ENCODE measurements at regions not wholly inside any gene's neighbourhood (a gene's known extent, or its start where the extent isn't known, plus 50 kb on each side); places are given as distances from the start of the nearest gene placed in this dataset.

DNA sequence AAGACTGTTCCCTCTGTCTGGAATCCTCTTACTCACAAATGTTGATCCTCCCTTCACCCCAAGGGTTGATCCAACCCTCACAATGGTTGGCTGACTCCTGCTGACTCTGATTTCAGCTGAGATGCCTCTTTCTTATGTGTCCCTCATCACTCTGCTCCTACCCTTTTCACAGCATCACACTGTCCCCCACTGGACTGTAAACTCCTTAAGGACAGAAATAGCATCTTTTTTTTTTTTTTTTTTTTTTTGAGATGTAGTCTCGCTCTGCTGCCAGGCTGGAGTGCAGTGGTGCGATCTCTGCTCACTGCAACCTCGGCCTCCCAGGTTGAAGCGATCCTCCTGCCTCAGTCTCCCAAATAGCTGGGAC, 97.9 kb upstream of the SYT6 start:
- H4K20me1 ChIP-seq (ENCODE audit: control insufficient read depth, extremely low read depth, insufficient read depth, low read length) = no peaks in the 10 kb centered on the region
- no peaks in the 10 kb centered on the region for H3K36me3 ChIP-seq (ENCODE audit: control insufficient read depth in 2 of 2, extremely low read depth in 1 of 2, insufficient read depth in 2 of 2, low read length in 2 of 2)
- DNase-seq (ENCODE audit: low read depth, low spot score) (no peak), FAIRE-seq (no peak)
- no peaks in the 10 kb centered on the region for H3K4me1 ChIP-seq (ENCODE audit: control insufficient read depth, extremely low read depth, insufficient read depth, low read length)
- H3K79me2 ChIP-seq (ENCODE audit: control insufficient read depth, insufficient read depth, low read length) = no peaks in the 10 kb centered on the region
- no peak overlapping the region for H2AFZ ChIP-seq (ENCODE audit: control insufficient read depth, low read length)
- H3K9ac ChIP-seq (ENCODE audit: control insufficient read depth, extremely low read depth, insufficient read depth, low read length) = no peak overlapping the region
- no peak overlapping the region for H3K27ac ChIP-seq (ENCODE audit: control insufficient read depth, insufficient read depth, low read length)
- H3K27me3 ChIP-seq (ENCODE audit: control insufficient read depth, extremely low read depth, insufficient read depth, low read length) = peaks cover 5% of the 10 kb centered on the region
- H3K4me2 ChIP-seq (ENCODE audit: control insufficient read depth, extremely low read depth, insufficient read depth, low read depth, low read length) = no peak overlapping the region
- no peaks in the 10 kb centered on the region for H3K9me1 ChIP-seq (ENCODE audit: control insufficient read depth, extremely low read depth, insufficient read depth, low read length)
- no peaks in the 10 kb centered on the region for H3K9me3 ChIP-seq (ENCODE audit: control insufficient read depth, low read depth, low read length)
- H3K4me3 ChIP-seq (ENCODE audit: control insufficient read depth in 2 of 3, extremely low read depth in 1 of 3, insufficient read depth in 2 of 3, low read depth in 1 of 3, low read length in 3 of 3) = no peak overlapping the region
- dilution Hi-C loops (cut with MboI; ENCODE audit: extremely low pct_ligation_motif_present, low sequenced_read_pairs) = no loop called here
- TF ChIP-seq EZH2 (IDR thresholded peaks at IDR 0.05; ENCODE audit: low read length) (no peak), CTCF (optimal IDR thresholded peaks at IDR 0.05 in 1 of 3, IDR thresholded peaks at IDR 0.05 in 1 of 3, conservative IDR thresholded peaks at IDR 0.05 in 1 of 3; ENCODE audit: extremely low read depth in 1 of 3, insufficient read depth in 2 of 3, low read length in 3 of 3) (no peak)

DNA sequence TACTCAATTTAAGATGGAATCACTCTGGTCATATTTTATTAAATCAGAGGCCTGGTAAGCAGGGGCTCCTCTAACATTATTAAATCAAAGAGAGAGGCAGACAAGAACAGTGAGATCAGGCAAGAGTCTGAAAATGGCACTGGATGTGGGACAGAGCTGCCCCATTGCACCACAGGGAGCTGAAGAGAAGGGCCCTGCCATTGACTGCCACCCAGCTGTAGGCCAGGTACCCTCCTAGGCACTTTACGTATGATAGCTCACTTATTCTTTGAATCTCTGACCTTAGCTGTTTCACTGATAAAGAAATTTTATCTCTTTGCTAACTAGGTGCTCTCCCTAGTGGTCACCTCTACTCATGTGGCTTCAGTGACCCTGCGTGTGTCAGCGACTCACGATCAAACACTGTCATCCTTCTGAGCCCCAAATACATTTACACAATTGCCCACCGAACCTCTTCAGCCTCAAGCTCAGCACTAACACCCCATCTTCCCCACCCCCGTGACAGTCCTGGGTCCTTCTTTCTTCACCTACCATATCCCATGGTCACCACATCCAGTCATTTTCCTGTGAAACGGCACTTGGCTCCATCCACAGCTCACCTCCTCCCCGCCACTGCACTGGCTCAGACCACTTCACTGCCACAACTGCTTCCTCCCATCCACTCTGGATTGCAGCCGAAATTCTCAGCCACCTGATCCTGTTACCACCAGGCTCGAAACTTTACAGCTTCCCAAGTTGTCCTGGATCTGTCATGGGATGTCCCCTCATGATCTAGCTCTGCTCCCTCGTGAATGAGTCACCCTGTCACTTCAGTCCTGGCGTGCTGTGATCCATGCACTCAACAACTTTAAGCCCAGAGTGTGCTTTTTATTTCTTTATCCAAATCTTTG, 97.3 kb upstream of the SYT6 start:
- no peak for TF ChIP-seq CTCF (optimal IDR thresholded peaks at IDR 0.05 in 1 of 3, IDR thresholded peaks at IDR 0.05 in 1 of 3, conservative IDR thresholded peaks at IDR 0.05 in 1 of 3; ENCODE audit: extremely low read depth in 1 of 3, insufficient read depth in 2 of 3, low read length in 3 of 3)
- no peak for TF ChIP-seq EZH2 (IDR thresholded peaks at IDR 0.05; ENCODE audit: low read length)
- Histone ChIP-seq H3K79me2 (ENCODE audit: control insufficient read depth, insufficient read depth, low read length) (no peaks in the 10 kb centered on the region), H3K36me3 (ENCODE audit: control insufficient read depth in 2 of 2, extremely low read depth in 1 of 2, insufficient read depth in 2 of 2, low read length in 2 of 2) (no peaks in the 10 kb centered on the region), H3K27ac (ENCODE audit: control insufficient read depth, insufficient read depth, low read length) (no peak overlapping the region), H3K27me3 (ENCODE audit: control insufficient read depth, extremely low read depth, insufficient read depth, low read length) (peaks cover 5% of the 10 kb centered on the region), H4K20me1 (ENCODE audit: control insufficient read depth, extremely low read depth, insufficient read depth, low read length) (no peaks in the 10 kb centered on the region), H2AFZ (ENCODE audit: control insufficient read depth, low read length) (no peak overlapping the region), H3K9me1 (ENCODE audit: control insufficient read depth, extremely low read depth, insufficient read depth, low read length) (no peaks in the 10 kb centered on the region), H3K4me3 (ENCODE audit: control insufficient read depth in 2 of 3, extremely low read depth in 1 of 3, insufficient read depth in 2 of 3, low read depth in 1 of 3, low read length in 3 of 3) (no peak overlapping the region), H3K9ac (ENCODE audit: control insufficient read depth, extremely low read depth, insufficient read depth, low read length) (no peak overlapping the region), H3K4me1 (ENCODE audit: control insufficient read depth, extremely low read depth, insufficient read depth, low read length) (no peaks in the 10 kb centered on the region), H3K9me3 (ENCODE audit: control insufficient read depth, low read depth, low read length) (no peaks in the 10 kb centered on the region), H3K4me2 (ENCODE audit: control insufficient read depth, extremely low read depth, insufficient read depth, low read depth, low read length) (no peak overlapping the region)
- no peak for FAIRE-seq
- DNase-seq (ENCODE audit: low read depth, low spot score) = no peak
- dilution Hi-C loops (cut with MboI; ENCODE audit: extremely low pct_ligation_motif_present, low sequenced_read_pairs) = no loop called here

Measured in keratinocyte (primary cell).